ENCODE measurements at regions not wholly inside any gene's neighbourhood (a gene's known extent, or its start where the extent isn't known, plus 50 kb on each side); places are given as distances from the start of the nearest gene placed in this dataset.
"Not testable (repeated sequence)": the region's sequence is repeated elsewhere in the genome, so short reads cannot be mapped to it uniquely, and the experiment has no call there.

GRCh38 chr5:67724412-67725135 lies 491.0 kb upstream of the PIK3R1 start:
- no peak for DNase-seq (ENCODE audit: low read depth)
- no peak for TF ChIP-seq CTCF (IDR thresholded peaks at IDR 0.05; ENCODE audit: control insufficient read depth, insufficient read depth, low read depth, low read length, missing control alignments)
- no peak overlapping the region for H3K4me3 ChIP-seq (ENCODE audit: control insufficient read depth, low read depth, low read length)

- no peak overlapping the region for H3K4me3 ChIP-seq (ENCODE audit: control insufficient read depth, low read depth, low read length)
- no peak for TF ChIP-seq CTCF (IDR thresholded peaks at IDR 0.05; ENCODE audit: control insufficient read depth, insufficient read depth, low read depth, low read length, missing control alignments)
- no peak for DNase-seq (ENCODE audit: low read depth)
Observed at GRCh38 chr5:67723873-67724272, 491.7 kb upstream of the PIK3R1 start.

GRCh38 chr5:67722582-67722981 lies 493.0 kb upstream of the PIK3R1 start:
- H3K4me3 ChIP-seq (ENCODE audit: control insufficient read depth, low read depth, low read length); DNase-seq (ENCODE audit: low read depth): not testable (repeated sequence)

GRCh38 chr5:67720162-67720772 lies 495.3 kb upstream of the PIK3R1 start:
- TF ChIP-seq CTCF (IDR thresholded peaks at IDR 0.05; ENCODE audit: control insufficient read depth, insufficient read depth, low read depth, low read length, missing control alignments) = no peak
- no peak for DNase-seq (ENCODE audit: low read depth)
- H3K4me3 ChIP-seq (ENCODE audit: control insufficient read depth, low read depth, low read length) = no peak overlapping the region

GRCh38 chr5:67702008-67702407 lies 505.4 kb upstream of the CD180 start:
- H3K4me3 ChIP-seq (ENCODE audit: control insufficient read depth, low read depth, low read length) = no peak overlapping the region
- no peak for DNase-seq (ENCODE audit: low read depth)
- TF ChIP-seq CTCF (IDR thresholded peaks at IDR 0.05; ENCODE audit: control insufficient read depth, insufficient read depth, low read depth, low read length, missing control alignments) = no peak

- TF ChIP-seq CTCF (IDR thresholded peaks at IDR 0.05; ENCODE audit: control insufficient read depth, insufficient read depth, low read depth, low read length, missing control alignments) = no peak
- no peak overlapping the region for H3K4me3 ChIP-seq (ENCODE audit: control insufficient read depth, low read depth, low read length)
Observed at GRCh38 chr5:67699560-67699959, 503.0 kb upstream of the CD180 start.

GRCh38 chr5:67696446-67696845 lies 499.8 kb upstream of the CD180 start:
- DNase-seq (ENCODE audit: low read depth) = no peak
- no peak overlapping the region for H3K4me3 ChIP-seq (ENCODE audit: control insufficient read depth, low read depth, low read length)
- TF ChIP-seq CTCF (IDR thresholded peaks at IDR 0.05; ENCODE audit: control insufficient read depth, insufficient read depth, low read depth, low read length, missing control alignments) = no peak

More at GRCh38 chr5:67699560-67699959, 503.0 kb upstream of the CD180 start:
- no peak for DNase-seq (ENCODE audit: low read depth)

Measured in AG09309 (cell line).